ENCODE measurements at regions not wholly inside any gene's neighbourhood (a gene's known extent, or its start where the extent isn't known, plus 50 kb on each side); places are given as distances from the start of the nearest gene placed in this dataset.

- H3K4me2 ChIP-seq = no peak overlapping the region
- no peak for TF ChIP-seq CTCF (conservative IDR thresholded peaks at IDR 0.05; ENCODE audit: low read depth, low read length)
Measured at GRCh38 chr18:68221111-68221724, 493.7 kb downstream of the TMX3 start.

GRCh38 chr18:68220458-68220857 is 494.4 kb downstream of the TMX3 start:
- Histone ChIP-seq H3K27me3 (ENCODE audit: insufficient read depth, low read depth) (no peaks in the 10 kb centered on the region), H3K4me1 (ENCODE audit: low read depth, poor library complexity, severe bottlenecking) (no peaks in the 10 kb centered on the region), H4K20me1 (ENCODE audit: insufficient read depth) (no peaks in the 10 kb centered on the region), H2AFZ (ENCODE audit: low read depth) (no peak overlapping the region), H3K79me2 (ENCODE audit: insufficient read depth, low read depth) (no peaks in the 10 kb centered on the region), H3K9ac (no peak overlapping the region), H3K36me3 (ENCODE audit: insufficient read depth) (no peaks in the 10 kb centered on the region), H3K4me3 (IDR thresholded peaks at IDR 0.05; ENCODE audit: insufficient read depth, low read depth, low read length) (no peak overlapping the region), H3K4me2 (no peak overlapping the region), H3K27ac (no peak overlapping the region)
- TF ChIP-seq CTCF (conservative IDR thresholded peaks at IDR 0.05; ENCODE audit: low read depth, low read length) = no peak

More at GRCh38 chr18:68221111-68221724, 493.7 kb downstream of the TMX3 start:
- Histone ChIP-seq H4K20me1 (ENCODE audit: insufficient read depth) (no peaks in the 10 kb centered on the region), H3K36me3 (ENCODE audit: insufficient read depth) (no peaks in the 10 kb centered on the region), H3K9ac (no peak overlapping the region), H2AFZ (ENCODE audit: low read depth) (no peak overlapping the region), H3K79me2 (ENCODE audit: insufficient read depth, low read depth) (no peaks in the 10 kb centered on the region), H3K4me3 (IDR thresholded peaks at IDR 0.05; ENCODE audit: insufficient read depth, low read depth, low read length) (no peak overlapping the region), H3K4me1 (ENCODE audit: low read depth, poor library complexity, severe bottlenecking) (no peaks in the 10 kb centered on the region), H3K27ac (no peak overlapping the region), H3K27me3 (ENCODE audit: insufficient read depth, low read depth) (no peaks in the 10 kb centered on the region)

GRCh38 chr18:68219872-68220271 is 495.0 kb downstream of the TMX3 start:
- H3K9ac ChIP-seq = no peak overlapping the region
- H4K20me1 ChIP-seq (ENCODE audit: insufficient read depth) = no peaks in the 10 kb centered on the region
- H2AFZ ChIP-seq (ENCODE audit: low read depth) = no peak overlapping the region
- H3K36me3 ChIP-seq (ENCODE audit: insufficient read depth) = no peaks in the 10 kb centered on the region
- TF ChIP-seq CTCF (conservative IDR thresholded peaks at IDR 0.05; ENCODE audit: low read depth, low read length) = no peak
- no peak overlapping the region for H3K4me2 ChIP-seq
- H3K79me2 ChIP-seq (ENCODE audit: insufficient read depth, low read depth) = no peaks in the 10 kb centered on the region
- H3K4me3 ChIP-seq (IDR thresholded peaks at IDR 0.05; ENCODE audit: insufficient read depth, low read depth, low read length) = no peak overlapping the region
- H3K4me1 ChIP-seq (ENCODE audit: low read depth, poor library complexity, severe bottlenecking) = no peaks in the 10 kb centered on the region
- no peaks in the 10 kb centered on the region for H3K27me3 ChIP-seq (ENCODE audit: insufficient read depth, low read depth)
- no peak overlapping the region for H3K27ac ChIP-seq

- Histone ChIP-seq H3K79me2 (ENCODE audit: insufficient read depth, low read depth) (no peaks in the 10 kb centered on the region), H4K20me1 (ENCODE audit: insufficient read depth) (no peaks in the 10 kb centered on the region), H2AFZ (ENCODE audit: low read depth) (no peak overlapping the region), H3K36me3 (ENCODE audit: insufficient read depth) (no peaks in the 10 kb centered on the region), H3K4me3 (IDR thresholded peaks at IDR 0.05; ENCODE audit: insufficient read depth, low read depth, low read length) (no peak overlapping the region), H3K27me3 (ENCODE audit: insufficient read depth, low read depth) (no peaks in the 10 kb centered on the region), H3K9ac (no peak overlapping the region), H3K4me2 (no peak overlapping the region), H3K27ac (no peak overlapping the region), H3K4me1 (ENCODE audit: low read depth, poor library complexity, severe bottlenecking) (no peaks in the 10 kb centered on the region)
- TF ChIP-seq CTCF (conservative IDR thresholded peaks at IDR 0.05; ENCODE audit: low read depth, low read length) = no peak
Measured at GRCh38 chr18:68219274-68219673, 495.6 kb downstream of the TMX3 start.

All from KMS-11 (cell line).